GM12875 (cell line): ENCODE measurements at regions not wholly inside any gene's neighbourhood (a gene's known extent, or its start where the extent isn't known, plus 50 kb on each side); places are given as distances from the start of the nearest gene placed in this dataset.

Experiments used
- H3K4me3 ChIP-seq: one replicate; pipeline ENCODE4 v1.5.1; 2011; ENCODE audit warnings: low read depth, low read length, control low read depth
- TF ChIP-seq, protein P1 (sequence below): IDR thresholded peaks from 2 replicates; pipeline ENCODE4 v1.5.1; 2011; ENCODE audit warnings: low read depth, mild to moderate bottlenecking, control low read depth, inconsistent platforms, low read length, moderate library complexity, borderline replicate concordance; ENCODE audit not compliant: insufficient read depth

DNA sequence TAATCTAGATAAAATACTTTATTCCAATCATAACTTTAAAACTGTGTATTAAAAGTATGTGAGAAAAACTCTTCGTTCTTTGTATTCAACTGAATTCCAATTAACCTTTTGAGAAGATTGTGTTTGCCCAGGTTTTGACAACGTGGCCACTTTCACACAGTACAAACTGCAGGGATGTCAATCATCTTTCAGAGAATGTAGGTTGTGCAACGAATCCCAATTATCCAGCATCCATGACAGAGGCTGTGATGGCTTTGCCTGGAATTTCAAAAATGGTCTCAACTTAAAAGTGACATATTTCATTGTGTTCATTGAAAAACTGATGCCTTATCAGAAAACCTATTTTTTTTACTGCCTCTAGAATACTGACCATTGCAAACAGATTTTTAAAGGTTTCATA, 615.1 kb upstream of the KCNMB2 start:
- TF ChIP-seq, protein P1, sequence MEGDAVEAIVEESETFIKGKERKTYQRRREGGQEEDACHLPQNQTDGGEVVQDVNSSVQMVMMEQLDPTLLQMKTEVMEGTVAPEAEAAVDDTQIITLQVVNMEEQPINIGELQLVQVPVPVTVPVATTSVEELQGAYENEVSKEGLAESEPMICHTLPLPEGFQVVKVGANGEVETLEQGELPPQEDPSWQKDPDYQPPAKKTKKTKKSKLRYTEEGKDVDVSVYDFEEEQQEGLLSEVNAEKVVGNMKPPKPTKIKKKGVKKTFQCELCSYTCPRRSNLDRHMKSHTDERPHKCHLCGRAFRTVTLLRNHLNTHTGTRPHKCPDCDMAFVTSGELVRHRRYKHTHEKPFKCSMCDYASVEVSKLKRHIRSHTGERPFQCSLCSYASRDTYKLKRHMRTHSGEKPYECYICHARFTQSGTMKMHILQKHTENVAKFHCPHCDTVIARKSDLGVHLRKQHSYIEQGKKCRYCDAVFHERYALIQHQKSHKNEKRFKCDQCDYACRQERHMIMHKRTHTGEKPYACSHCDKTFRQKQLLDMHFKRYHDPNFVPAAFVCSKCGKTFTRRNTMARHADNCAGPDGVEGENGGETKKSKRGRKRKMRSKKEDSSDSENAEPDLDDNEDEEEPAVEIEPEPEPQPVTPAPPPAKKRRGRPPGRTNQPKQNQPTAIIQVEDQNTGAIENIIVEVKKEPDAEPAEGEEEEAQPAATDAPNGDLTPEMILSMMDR: no peak
- no peak overlapping the region for H3K4me3 ChIP-seq

DNA sequence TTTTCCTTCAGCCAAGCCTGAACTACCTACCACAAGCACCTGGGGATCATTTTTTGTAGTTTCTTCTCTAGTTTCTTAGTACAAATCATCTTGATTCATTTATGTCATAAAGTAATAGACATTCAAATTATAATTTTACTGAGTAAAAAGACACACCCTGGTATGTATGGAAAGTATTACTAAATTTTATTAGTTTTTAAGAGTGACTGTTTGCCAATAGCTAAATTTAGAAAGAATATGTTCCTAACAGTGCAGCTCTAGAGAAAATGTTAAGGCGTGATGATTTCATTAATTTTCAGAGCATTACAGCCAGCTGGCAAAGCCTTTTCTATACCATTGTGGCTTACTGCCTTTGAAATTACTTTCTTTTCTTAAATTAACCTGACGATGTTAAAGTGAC, 612.0 kb upstream of the KCNMB2 start:
- no peak overlapping the region for H3K4me3 ChIP-seq
- TF ChIP-seq, protein P1: no peak

DNA sequence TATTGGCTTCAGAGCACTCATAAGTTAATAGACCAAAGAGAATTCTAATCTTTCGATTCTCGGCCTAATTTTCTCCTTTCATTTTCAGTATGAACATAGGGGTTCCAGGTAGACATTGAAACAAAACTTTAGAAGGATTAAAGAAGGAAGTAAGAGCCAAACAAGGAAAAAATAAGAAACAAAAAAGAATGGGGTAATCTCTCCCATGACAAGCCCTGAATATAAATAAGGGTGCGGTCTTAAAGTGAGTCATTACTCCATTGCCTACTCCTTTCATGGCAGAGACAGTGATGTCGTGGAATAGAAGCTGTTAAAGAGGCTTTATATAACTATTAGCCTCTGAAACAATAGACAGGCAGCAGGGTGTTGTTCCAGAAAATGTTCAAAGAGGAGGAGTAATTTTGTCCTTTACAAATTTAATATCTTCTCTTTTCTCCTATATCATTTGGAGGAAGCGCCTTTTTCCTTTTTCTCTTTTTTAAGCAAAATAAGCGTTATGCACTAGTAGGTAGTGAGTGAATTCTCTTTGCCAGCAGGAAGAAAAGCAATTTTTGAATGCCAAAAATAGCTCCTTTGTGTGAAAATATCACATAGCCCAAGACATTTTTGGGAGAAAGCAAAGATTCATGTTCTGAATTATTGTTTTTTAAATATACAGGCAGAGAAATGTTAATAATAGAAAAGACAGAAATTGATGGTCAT, 607.9 kb upstream of the KCNMB2 start:
- TF ChIP-seq, protein P1: no peak
- H3K4me3 ChIP-seq: no peak overlapping the region

DNA sequence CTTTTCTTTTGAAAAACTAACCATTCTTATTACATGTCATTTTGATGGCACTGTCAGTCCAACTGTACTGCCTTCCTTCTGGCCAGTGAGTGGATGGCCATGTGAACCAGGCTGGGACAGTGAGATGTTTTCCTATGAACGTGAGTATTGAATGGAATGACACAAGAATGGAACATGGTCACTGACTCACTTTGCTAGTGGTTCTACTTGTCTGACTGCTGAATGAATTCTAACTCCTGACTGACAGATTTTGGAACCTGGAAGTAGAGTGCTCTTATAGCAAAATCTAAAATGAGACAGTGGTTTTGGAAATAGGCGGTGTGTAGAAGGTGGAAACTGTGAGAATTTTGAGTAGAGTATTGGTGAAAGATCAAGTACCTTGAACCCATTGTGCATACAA, 606.9 kb upstream of the KCNMB2 start:
- TF ChIP-seq, protein P1: no peak
- no peak overlapping the region for H3K4me3 ChIP-seq

DNA sequence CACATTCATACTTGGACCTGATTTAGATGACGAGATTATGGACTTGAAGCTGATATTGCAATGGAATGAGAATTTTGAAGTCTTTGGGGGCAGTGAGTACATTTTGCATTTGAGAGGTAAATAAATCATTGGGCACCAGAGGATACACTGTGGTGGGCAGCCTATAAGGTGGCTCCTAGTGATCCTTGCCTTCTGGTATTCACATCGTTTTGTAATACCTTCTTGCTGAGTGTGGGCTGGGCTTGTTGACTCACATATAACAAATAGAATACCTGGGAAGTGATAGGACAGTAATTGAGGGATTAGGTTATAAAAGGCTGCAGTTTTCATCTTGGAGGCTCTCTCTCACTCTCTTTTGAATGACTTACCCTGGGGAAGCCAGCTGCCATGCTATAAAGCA, 605.5 kb upstream of the KCNMB2 start:
- TF ChIP-seq, protein P1: no peak
- no peak overlapping the region for H3K4me3 ChIP-seq

DNA sequence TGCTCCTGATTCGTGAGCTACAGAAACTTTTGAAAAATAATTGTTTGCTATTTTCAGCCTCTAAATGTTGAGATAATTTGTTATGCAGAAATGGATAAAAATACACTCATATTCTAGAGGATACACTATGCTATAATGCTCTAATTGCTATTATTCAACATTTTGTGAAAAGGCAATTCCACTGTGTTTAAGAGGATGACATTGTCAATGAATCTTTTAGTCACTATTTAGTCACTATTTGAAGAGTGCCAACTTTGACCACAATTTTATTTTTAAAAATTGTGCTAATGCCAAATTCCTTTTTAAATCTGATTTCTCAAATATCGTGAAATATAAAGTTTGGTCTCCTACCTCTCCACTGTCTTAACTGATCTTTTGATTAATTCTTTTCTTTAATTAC, 604.9 kb upstream of the KCNMB2 start:
- TF ChIP-seq, protein P1: no peak

DNA sequence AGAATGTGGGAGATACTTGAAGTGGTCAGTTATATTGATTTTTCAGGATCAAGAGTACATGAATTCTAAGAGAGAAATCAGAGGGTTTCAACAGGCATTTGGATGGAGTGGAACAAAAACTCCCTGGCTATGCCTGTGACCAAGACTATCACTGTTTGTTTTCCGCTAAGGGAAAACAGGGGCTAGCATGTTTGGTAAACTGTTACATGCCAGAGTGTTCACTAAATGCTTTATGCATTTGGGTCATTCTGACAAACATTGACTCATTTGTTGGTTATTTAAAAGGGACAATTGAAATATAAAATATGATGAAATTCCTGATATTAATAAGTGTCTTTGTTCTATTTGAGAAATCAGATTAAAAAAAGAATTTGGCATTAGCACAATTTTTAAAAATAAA, 603.9 kb upstream of the KCNMB2 start:
- no peak overlapping the region for H3K4me3 ChIP-seq
- TF ChIP-seq, protein P1: no peak

More for the DNA sequence above, 604.9 kb upstream of the KCNMB2 start:
- no peak overlapping the region for H3K4me3 ChIP-seq
